Esophagus muscularis mucosa (tissue), 4 donors: ENCODE measurements at regions not wholly inside any gene's neighbourhood (a gene's known extent, or its start where the extent isn't known, plus 50 kb on each side); places are given as distances from the start of the nearest gene placed in this dataset.

Experiments used
- DNase-seq: peaks from one replicate; pipeline ENCODE4 v3.0.0-alpha.2; 2017; ENCODE audit errors: extremely low spot score
- H3K27ac ChIP-seq, 4 donors: fragments of 200-600 bp; sonication (generic); replicated peaks in 1 of 4; 1 replicate in 3 of 4; 2 replicates in 1 of 4; pipeline ENCODE4 v1.5.1; 2016 to 2019; ENCODE audit warnings: mild to moderate bottlenecking in 1 of 4
- H3K27me3 ChIP-seq, 4 donors: fragments of 200-600 bp; sonication (generic); one replicate each; pipeline versions ENCODE4 v1.5.1 to v1.6.0; 2016 to 2019
- H3K36me3 ChIP-seq, 4 donors: fragments of 200-600 bp; sonication (generic); one replicate each; pipeline ENCODE4 v1.5.1; 2016 to 2019
- H3K4me1 ChIP-seq, 4 donors: fragments of 200-600 bp; sonication (generic); one replicate each; pipeline ENCODE4 v1.5.1; 2016 to 2019
- H3K4me3 ChIP-seq, 4 donors: fragments of 200-600 bp; sonication (generic); 1 replicate in 2 of 4; 2 replicates in 2 of 4; pipeline ENCODE4 v1.5.1; 2016 to 2019; ENCODE audit warnings: mild to moderate bottlenecking in 4 of 4, moderate library complexity in 1 of 4
- H3K9me3 ChIP-seq, 4 donors: fragments of 200-600 bp; sonication (generic); 1 replicate in 3 of 4; 2 replicates in 1 of 4; pipeline ENCODE4 v1.5.1; 2016 to 2019
- EP300 ChIP-seq: sonication (generic); formaldehyde crosslinking; IDR thresholded peaks from one replicate; pipeline ENCODE4 v1.6.1; 2017; ENCODE audit warnings: antibody characterized with exemption
- POLR2A ChIP-seq: fragments of 450-650 bp; IDR thresholded peaks from one replicate; pipeline ENCODE4 v1.6.1; 2017; ENCODE audit warnings: antibody characterized with exemption, moderate library complexity, mild to moderate bottlenecking, low read depth
- POLR2AphosphoS5 ChIP-seq, 2 donors: sonication (generic); formaldehyde crosslinking; IDR thresholded peaks; one replicate each; pipeline ENCODE4 v1.6.1; 2017; ENCODE audit warnings: antibody characterized with exemption in 2 of 2
- WGBS: methylation state at CpG from one replicate; pipeline ENCODE4 v1.1.5; 2018; 5-methylcytosine and 5-hydroxymethylcytosine counted together
- intact Hi-C: fragments of 100-400 bp; cut with DNase I; formaldehyde crosslinking; loops from one replicate; pipeline ENCODE4 v1.15.1; 2023
- TF ChIP-seq, protein P1 (sequence below), 3 experiments: fragments of 200-600 bp in 2 of 3; fragments of 450-650 bp in 1 of 3; sonication (generic) in 2 of 3; IDR thresholded peaks; one replicate each; pipeline ENCODE4 v1.5.1; 2017 to 2019; ENCODE audit warnings: antibody characterized with exemption in 3 of 3, mild to moderate bottlenecking in 2 of 3, moderate library complexity in 1 of 3

DNA sequence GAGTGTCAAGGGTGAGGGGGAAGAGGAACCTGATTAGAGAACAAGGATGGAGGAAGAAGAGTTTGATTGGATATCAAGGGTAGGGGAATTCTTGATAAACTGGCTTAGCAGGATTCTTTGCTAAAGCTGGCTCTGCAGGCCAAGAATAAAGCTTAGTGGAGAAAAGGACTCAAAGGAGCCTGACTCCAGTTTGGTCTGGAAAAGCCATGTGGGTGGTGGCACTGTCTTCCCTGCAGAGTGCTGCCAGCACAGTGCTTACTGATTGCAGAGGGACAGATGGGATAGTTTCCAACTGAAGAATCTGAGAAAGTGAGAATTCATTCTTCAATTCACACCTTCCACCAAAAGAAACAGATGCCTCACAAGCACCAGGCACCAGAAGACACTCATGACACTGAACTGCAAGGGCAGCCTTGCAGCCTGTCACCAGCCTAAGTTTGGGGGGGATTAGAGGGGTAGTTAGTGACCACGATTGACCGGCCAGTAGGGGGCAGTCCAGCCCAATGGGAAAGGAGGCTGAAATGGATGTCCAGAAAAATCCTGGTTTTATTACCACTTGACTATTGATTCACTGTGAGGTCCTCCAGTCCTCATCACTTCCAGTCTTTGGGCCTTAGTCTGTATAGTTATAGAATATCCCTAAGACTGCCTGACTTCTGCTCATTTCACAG is 334.5 kb downstream of the SMAD2 start:
- H3K4me3 ChIP-seq: no peak overlapping the region
- TF ChIP-seq POLR2A (no peak), EP300 (no peak), POLR2AphosphoS5 (IDR thresholded peaks at IDR 0.05) (no peak)
- TF ChIP-seq, protein P1, sequence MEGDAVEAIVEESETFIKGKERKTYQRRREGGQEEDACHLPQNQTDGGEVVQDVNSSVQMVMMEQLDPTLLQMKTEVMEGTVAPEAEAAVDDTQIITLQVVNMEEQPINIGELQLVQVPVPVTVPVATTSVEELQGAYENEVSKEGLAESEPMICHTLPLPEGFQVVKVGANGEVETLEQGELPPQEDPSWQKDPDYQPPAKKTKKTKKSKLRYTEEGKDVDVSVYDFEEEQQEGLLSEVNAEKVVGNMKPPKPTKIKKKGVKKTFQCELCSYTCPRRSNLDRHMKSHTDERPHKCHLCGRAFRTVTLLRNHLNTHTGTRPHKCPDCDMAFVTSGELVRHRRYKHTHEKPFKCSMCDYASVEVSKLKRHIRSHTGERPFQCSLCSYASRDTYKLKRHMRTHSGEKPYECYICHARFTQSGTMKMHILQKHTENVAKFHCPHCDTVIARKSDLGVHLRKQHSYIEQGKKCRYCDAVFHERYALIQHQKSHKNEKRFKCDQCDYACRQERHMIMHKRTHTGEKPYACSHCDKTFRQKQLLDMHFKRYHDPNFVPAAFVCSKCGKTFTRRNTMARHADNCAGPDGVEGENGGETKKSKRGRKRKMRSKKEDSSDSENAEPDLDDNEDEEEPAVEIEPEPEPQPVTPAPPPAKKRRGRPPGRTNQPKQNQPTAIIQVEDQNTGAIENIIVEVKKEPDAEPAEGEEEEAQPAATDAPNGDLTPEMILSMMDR (IDR thresholded peaks at IDR 0.05): no peak
- DNase-seq: no peak
- WGBS: 0% methylated on average over 2 of the region's 2 CpGs
- H3K4me1 ChIP-seq: no peaks in the 10 kb centered on the region
- H3K27ac ChIP-seq: no peak overlapping the region
- intact Hi-C loops: no loop called here
- peaks cover 0 to 40% (median 0%) of the 10 kb centered on the region in 4 donors for H3K27me3 ChIP-seq
- peaks cover 0 to 14% (median 11%) of the 10 kb centered on the region in 4 donors for H3K9me3 ChIP-seq
- no peaks in the 10 kb centered on the region for H3K36me3 ChIP-seq

DNA sequence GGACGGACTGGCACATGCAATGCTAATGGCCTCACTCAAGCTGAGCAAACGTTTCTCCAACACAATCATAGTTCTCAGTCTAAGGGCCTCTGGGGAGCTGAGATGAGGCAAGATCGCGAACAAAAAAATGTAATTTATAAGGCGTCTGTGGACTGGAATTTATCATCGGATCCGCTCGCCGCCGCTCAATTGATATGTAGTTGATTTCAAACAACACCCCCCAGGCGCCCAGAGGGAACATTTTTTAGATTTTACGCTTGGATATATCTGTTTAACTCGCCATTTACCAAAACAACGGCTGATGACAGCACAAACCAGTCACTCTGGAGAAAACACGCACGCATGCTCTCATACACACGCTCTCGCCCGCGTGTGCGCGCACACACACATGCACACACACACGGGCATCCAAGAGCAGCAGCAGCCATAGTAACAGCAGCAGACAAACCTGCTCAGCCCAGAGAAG is 335.8 kb downstream of the SMAD2 start:
- no peak overlapping the region for H3K27ac ChIP-seq
- intact Hi-C loops: no loop called here
- no peaks in the 10 kb centered on the region for H3K36me3 ChIP-seq
- H3K27me3 ChIP-seq: peaks cover 0 to 40% (median 0%) of the 10 kb centered on the region in 4 donors
- H3K9me3 ChIP-seq: peaks cover 0 to 14% (median 11%) of the 10 kb centered on the region in 4 donors
- TF ChIP-seq EP300: no peak
- 67% methylated on average over 23 of the region's 23 CpGs for WGBS
- no peak for DNase-seq
- no peak overlapping the region for H3K4me3 ChIP-seq
- H3K4me1 ChIP-seq: no peaks in the 10 kb centered on the region

DNA sequence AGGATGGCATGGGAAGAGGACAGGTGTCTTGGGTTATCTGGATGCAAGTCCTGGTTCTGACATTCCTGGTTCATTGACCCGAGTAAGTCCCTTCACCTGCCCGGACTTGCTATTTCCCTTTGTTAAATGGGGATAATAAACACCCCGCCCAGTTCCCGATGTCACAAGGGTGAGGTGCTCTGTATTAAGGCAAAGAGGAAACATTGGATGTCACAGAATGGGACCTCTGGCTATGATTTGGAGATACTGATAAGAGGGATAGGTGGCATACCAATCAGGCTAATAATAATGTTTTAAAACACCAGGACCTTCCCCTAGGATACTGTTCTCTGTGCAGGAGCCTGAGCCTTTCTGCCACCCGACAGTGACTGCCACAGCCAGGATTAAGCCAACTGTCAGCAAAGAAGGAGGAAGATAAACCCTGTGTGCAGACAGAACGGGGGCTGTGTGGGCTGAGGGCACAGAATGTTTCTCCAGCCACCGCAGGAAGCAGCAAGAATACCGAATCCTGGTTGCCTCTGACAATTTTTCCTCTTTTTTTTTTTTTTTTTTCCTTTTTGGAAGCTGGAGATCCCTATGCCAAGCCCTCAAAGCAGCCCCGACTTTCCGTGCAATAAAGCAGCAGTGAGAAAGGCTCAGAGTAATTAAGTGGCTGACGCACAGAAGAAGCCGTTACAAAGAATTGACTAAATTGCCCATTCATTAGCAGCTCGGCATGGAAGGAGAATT is 336.6 kb downstream of the SMAD2 start:
- no peak for DNase-seq
- intact Hi-C loops: no loop called here
- no peak for TF ChIP-seq POLR2AphosphoS5 (IDR thresholded peaks at IDR 0.05)
- TF ChIP-seq EP300: no peak
- TF ChIP-seq, protein P1 (IDR thresholded peaks at IDR 0.05): no peak
- no peak for TF ChIP-seq POLR2A
- WGBS: 26% methylated on average over 12 of the region's 13 CpGs
- Histone ChIP-seq H3K27me3 (peaks cover 0 to 40% (median 0%) of the 10 kb centered on the region in 4 donors), H3K27ac (no peak overlapping the region), H3K4me1 (no peaks in the 10 kb centered on the region), H3K36me3 (no peaks in the 10 kb centered on the region), H3K4me3 (no peak overlapping the region), H3K9me3 (peaks cover 0 to 14% (median 11%) of the 10 kb centered on the region in 4 donors)

DNA sequence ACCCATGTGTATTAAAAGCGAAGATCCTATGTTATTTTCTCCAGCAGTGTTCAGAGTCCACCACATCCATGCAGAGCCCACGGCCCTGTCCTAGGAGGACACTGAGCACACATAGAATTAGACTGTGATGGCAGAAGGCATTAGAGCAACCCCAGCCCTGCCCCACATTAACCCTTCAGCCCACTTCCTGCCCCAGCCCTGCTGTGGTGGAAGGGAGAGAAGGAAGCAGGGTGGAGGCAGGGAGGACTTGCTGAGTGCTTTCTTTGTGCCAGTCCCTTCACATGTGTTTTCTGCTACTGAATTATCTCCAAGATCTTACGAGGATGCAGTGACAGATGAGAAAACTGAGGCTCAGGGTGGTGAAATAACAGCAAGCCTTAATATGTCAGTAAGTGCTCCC is 339.0 kb downstream of the SMAD2 start:
- peaks cover 0 to 40% (median 0%) of the 10 kb centered on the region in 4 donors for H3K27me3 ChIP-seq

DNA sequence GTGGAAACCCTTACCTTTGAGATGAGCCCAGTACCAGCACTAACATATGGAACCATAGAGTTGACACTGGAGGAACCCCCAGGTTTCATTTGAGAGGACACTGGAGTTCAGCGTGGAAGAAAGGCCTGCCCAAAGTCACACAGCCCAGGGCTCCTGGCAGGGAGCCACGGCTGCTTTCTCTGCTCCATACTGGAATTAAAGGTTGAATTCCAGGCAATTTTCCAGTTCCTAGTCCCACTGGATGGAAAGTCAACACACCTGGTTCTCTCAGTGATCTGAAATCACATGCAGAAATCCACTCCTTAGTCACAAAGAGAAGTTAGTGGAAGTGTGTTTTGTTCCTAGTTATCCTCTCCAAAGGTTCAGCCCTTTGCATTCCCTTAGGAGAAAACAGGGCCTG is 336.1 kb upstream of the SKOR2 start:
- 66% methylated on average over 2 of the region's 2 CpGs for WGBS
- TF ChIP-seq, protein P1 (IDR thresholded peaks at IDR 0.05): no peak
- no peak for TF ChIP-seq EP300
- no peak for TF ChIP-seq POLR2A
- no peak for TF ChIP-seq POLR2AphosphoS5 (IDR thresholded peaks at IDR 0.05)
- H3K4me3 ChIP-seq: no peak overlapping the region
- H3K4me1 ChIP-seq: no peaks in the 10 kb centered on the region
- intact Hi-C loops: no loop called here
- H3K36me3 ChIP-seq: no peaks in the 10 kb centered on the region
- no peak for DNase-seq
- no peak overlapping the region for H3K27ac ChIP-seq
- H3K9me3 ChIP-seq: no peaks in the 10 kb centered on the region
- peaks cover 0 to 9% (median 0%) of the 10 kb centered on the region in 4 donors for H3K27me3 ChIP-seq

More for the DNA sequence above, 339.0 kb downstream of the SMAD2 start:
- 50% methylated on average over 3 of the region's 3 CpGs for WGBS
- Histone ChIP-seq H3K4me3 (no peak overlapping the region), H3K4me1 (no peaks in the 10 kb centered on the region), H3K27ac (no peak overlapping the region), H3K9me3 (peaks cover 0 to 14% (median 11%) of the 10 kb centered on the region in 4 donors), H3K36me3 (no peaks in the 10 kb centered on the region)
- DNase-seq: no peak
- intact Hi-C loops: no loop called here
- TF ChIP-seq, protein P1 (IDR thresholded peaks at IDR 0.05): no peak
- no peak for TF ChIP-seq POLR2AphosphoS5 (IDR thresholded peaks at IDR 0.05)
- TF ChIP-seq POLR2A: no peak
- TF ChIP-seq EP300: no peak
